ENCODE measurements at regions not wholly inside any gene's neighbourhood (a gene's known extent, or its start where the extent isn't known, plus 50 kb on each side); places are given as distances from the start of the nearest gene placed in this dataset.

DNA sequence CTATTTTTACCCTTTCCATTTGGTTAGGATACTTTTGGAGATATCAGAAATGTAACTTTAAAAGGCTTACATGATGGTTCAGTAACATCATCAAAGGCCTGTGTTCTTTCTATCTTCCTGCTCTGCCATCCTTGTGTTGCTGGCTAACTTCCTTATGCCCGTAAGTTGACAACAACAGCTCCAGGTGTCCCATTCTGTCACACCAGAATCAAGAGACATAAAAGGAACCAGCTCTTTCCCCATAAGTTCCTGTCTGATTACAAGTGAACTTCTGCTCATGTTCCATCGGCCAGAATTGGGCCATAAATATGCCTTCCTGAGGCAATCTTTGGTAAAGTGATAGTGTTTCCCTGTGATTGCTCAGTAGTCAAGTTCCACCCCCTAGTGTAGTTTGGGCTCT lies 92.4 kb downstream of the FAM170A start:
- TF ChIP-seq POLR2A (IDR thresholded peaks at IDR 0.05): no peak
- TF ChIP-seq, protein P1, sequence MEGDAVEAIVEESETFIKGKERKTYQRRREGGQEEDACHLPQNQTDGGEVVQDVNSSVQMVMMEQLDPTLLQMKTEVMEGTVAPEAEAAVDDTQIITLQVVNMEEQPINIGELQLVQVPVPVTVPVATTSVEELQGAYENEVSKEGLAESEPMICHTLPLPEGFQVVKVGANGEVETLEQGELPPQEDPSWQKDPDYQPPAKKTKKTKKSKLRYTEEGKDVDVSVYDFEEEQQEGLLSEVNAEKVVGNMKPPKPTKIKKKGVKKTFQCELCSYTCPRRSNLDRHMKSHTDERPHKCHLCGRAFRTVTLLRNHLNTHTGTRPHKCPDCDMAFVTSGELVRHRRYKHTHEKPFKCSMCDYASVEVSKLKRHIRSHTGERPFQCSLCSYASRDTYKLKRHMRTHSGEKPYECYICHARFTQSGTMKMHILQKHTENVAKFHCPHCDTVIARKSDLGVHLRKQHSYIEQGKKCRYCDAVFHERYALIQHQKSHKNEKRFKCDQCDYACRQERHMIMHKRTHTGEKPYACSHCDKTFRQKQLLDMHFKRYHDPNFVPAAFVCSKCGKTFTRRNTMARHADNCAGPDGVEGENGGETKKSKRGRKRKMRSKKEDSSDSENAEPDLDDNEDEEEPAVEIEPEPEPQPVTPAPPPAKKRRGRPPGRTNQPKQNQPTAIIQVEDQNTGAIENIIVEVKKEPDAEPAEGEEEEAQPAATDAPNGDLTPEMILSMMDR (IDR thresholded peaks at IDR 0.05): no peak
